Loucy (cell line): ENCODE measurements at regions not wholly inside any gene's neighbourhood (a gene's known extent, or its start where the extent isn't known, plus 50 kb on each side); places are given as distances from the start of the nearest gene placed in this dataset.

ENCODE experiments used
- H2AFZ ChIP-seq: fragments of 200-600 bp; sonication (generic); 2 replicates; pipeline ENCODE4 v1.6.0; 2016; ENCODE audit warnings: antibody characterized with exemption, mild to moderate bottlenecking, low read length, moderate library complexity
- H3F3A ChIP-seq: fragments of 200-600 bp; 2 replicates; pipeline ENCODE4 v1.6.0; 2016; ENCODE audit warnings: antibody characterized with exemption, low read depth, mild to moderate bottlenecking
- H3K27me3 ChIP-seq: fragments of 200-600 bp; sonication (generic); 2 replicates; pipeline ENCODE4 v1.6.1; 2014; ENCODE audit warnings: low read length, mild to moderate bottlenecking; ENCODE audit not compliant: insufficient read depth, poor library complexity, severe bottlenecking
- H3K36me3 ChIP-seq: fragments of 200-600 bp; sonication (generic); 2 replicates; pipeline ENCODE4 v1.6.1; 2016; ENCODE audit warnings: low read length; ENCODE audit not compliant: insufficient read depth
- H3K4me1 ChIP-seq: fragments of 200-600 bp; sonication (generic); 2 replicates; pipeline ENCODE4 v1.5.1; 2014; ENCODE audit warnings: low read length, mild to moderate bottlenecking; ENCODE audit not compliant: insufficient read depth, poor library complexity, severe bottlenecking
- H3K4me2 ChIP-seq: fragments of 200-600 bp; sonication (generic); 2 replicates; pipeline ENCODE4 v1.6.0; 2014; ENCODE audit warnings: antibody characterized with exemption, low read length, low read depth, mild to moderate bottlenecking; ENCODE audit not compliant: poor library complexity, severe bottlenecking
- H3K4me3 ChIP-seq: fragments of 200-600 bp; sonication (generic); 2 replicates; pipeline ENCODE4 v1.5.1; 2014; ENCODE audit warnings: low read length, mild to moderate bottlenecking, mixed read lengths; ENCODE audit not compliant: poor library complexity, severe bottlenecking
- H3K79me2 ChIP-seq: fragments of 200-600 bp; sonication (generic); 2 replicates; pipeline ENCODE4 v1.6.1; 2014; ENCODE audit warnings: low read length; ENCODE audit not compliant: insufficient read depth
- H3K9ac ChIP-seq: fragments of 200-600 bp; sonication (generic); 2 replicates; pipeline ENCODE4 v1.6.0; 2014; ENCODE audit warnings: mild to moderate bottlenecking, low read depth, low read length, moderate library complexity; ENCODE audit not compliant: poor library complexity, severe bottlenecking
- H3K9me2 ChIP-seq: fragments of 200-600 bp; sonication (generic); replicated peaks from 2 replicates; pipeline ENCODE4 v1.6.1; 2016; ENCODE audit warnings: low read depth, low read length, mixed read lengths
- H3K9me3 ChIP-seq: fragments of 200-600 bp; sonication (generic); 2 replicates; pipeline ENCODE4 v1.6.1; 2014; ENCODE audit warnings: mild to moderate bottlenecking, antibody characterized with exemption, low read length, low read depth; ENCODE audit not compliant: insufficient read depth
- H4K20me1 ChIP-seq: fragments of 200-600 bp; sonication (generic); 2 replicates; pipeline ENCODE4 v1.6.0; 2014; ENCODE audit warnings: antibody characterized with exemption, low read length, mild to moderate bottlenecking; ENCODE audit not compliant: insufficient read depth, poor library complexity, severe bottlenecking
- CTCF ChIP-seq: fragments of 200-600 bp; sonication (generic); conservative IDR thresholded peaks from 2 replicates; pipeline ENCODE4 v1.5.1; 2014; ENCODE audit warnings: mild to moderate bottlenecking, antibody characterized with exemption, low read length
- EZH2phosphoT487 ChIP-seq: fragments of 200-600 bp; IDR thresholded peaks from 2 replicates; pipeline ENCODE4 v1.6.1; 2018; ENCODE audit warnings: antibody characterized with exemption, mild to moderate bottlenecking, moderate library complexity, borderline replicate concordance

DNA sequence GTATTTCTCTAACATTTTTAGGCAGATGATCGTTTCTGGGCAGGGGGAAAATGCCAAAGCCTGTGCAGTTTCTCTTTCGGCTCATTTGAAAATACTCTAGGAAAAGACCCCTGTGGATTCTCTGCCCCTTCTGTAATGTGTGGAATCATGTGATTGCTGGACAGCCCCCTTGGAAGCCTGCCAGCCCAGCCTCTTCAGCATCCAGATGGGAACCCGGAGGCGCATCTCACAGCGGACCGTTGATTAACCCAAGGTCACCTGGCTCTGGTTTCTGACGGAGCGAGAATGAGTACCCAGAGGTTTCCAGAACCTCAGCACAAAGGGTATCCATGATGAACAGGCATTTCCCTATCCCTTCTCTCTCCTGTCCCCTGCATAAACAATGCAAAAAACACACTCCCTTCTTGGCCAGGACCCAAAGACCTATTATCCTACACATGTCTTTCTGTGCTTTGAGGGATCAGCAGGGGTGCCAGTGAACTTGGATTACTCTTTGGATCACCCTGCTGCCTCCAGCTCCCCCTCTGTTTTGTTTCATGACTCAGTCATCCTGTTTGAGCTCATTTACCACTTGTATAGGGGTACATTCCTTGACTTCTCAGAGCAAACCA lies 957.1 kb upstream of the RBFOX1 start:
- Histone ChIP-seq H3K9me3 (no peaks in the 10 kb centered on the region), H3F3A (no peaks in the 10 kb centered on the region), H3K9me2 (no peaks in the 10 kb centered on the region), H3K36me3 (no peaks in the 10 kb centered on the region), H3K4me3 (no peak overlapping the region), H3K9ac (no peak overlapping the region), H3K79me2 (no peaks in the 10 kb centered on the region), H2AFZ (no peak overlapping the region), H3K27me3 (no peaks in the 10 kb centered on the region), H3K4me1 (no peaks in the 10 kb centered on the region), H4K20me1 (no peaks in the 10 kb centered on the region), H3K4me2 (no peak overlapping the region)
- TF ChIP-seq CTCF (no peak), EZH2phosphoT487 (no peak)

- Histone ChIP-seq H3F3A (no peaks in the 10 kb centered on the region), H3K4me3 (no peak overlapping the region), H3K27me3 (no peaks in the 10 kb centered on the region), H3K9me2 (no peaks in the 10 kb centered on the region), H3K9me3 (no peaks in the 10 kb centered on the region), H3K4me1 (no peaks in the 10 kb centered on the region), H3K4me2 (no peak overlapping the region), H2AFZ (no peak overlapping the region), H4K20me1 (no peaks in the 10 kb centered on the region), H3K79me2 (no peaks in the 10 kb centered on the region), H3K9ac (no peak overlapping the region), H3K36me3 (no peaks in the 10 kb centered on the region)
- TF ChIP-seq EZH2phosphoT487 (no peak), CTCF (no peak)
Observed at GRCh38 chr16:6374821-6375220, 957.8 kb upstream of the RBFOX1 start.

GRCh38 chr16:6364846-6365245 lies 967.8 kb upstream of the RBFOX1 start:
- H3K9ac ChIP-seq = no peak overlapping the region
- no peak overlapping the region for H3K4me2 ChIP-seq
- no peaks in the 10 kb centered on the region for H3F3A ChIP-seq
- H3K4me3 ChIP-seq = no peak overlapping the region
- no peaks in the 10 kb centered on the region for H4K20me1 ChIP-seq
- no peaks in the 10 kb centered on the region for H3K27me3 ChIP-seq
- no peaks in the 10 kb centered on the region for H3K79me2 ChIP-seq
- no peaks in the 10 kb centered on the region for H3K9me2 ChIP-seq
- H3K9me3 ChIP-seq = no peaks in the 10 kb centered on the region
- TF ChIP-seq CTCF = no peak
- no peak for TF ChIP-seq EZH2phosphoT487
- H2AFZ ChIP-seq = no peak overlapping the region
- H3K36me3 ChIP-seq = no peaks in the 10 kb centered on the region
- no peaks in the 10 kb centered on the region for H3K4me1 ChIP-seq
